ENCODE measurements at regions not wholly inside any gene's neighbourhood (a gene's known extent, or its start where the extent isn't known, plus 50 kb on each side); places are given as distances from the start of the nearest gene placed in this dataset.
"Not testable (repeated sequence)": the region's sequence is repeated elsewhere in the genome, so short reads cannot be mapped to it uniquely, and the experiment has no call there.

DNA sequence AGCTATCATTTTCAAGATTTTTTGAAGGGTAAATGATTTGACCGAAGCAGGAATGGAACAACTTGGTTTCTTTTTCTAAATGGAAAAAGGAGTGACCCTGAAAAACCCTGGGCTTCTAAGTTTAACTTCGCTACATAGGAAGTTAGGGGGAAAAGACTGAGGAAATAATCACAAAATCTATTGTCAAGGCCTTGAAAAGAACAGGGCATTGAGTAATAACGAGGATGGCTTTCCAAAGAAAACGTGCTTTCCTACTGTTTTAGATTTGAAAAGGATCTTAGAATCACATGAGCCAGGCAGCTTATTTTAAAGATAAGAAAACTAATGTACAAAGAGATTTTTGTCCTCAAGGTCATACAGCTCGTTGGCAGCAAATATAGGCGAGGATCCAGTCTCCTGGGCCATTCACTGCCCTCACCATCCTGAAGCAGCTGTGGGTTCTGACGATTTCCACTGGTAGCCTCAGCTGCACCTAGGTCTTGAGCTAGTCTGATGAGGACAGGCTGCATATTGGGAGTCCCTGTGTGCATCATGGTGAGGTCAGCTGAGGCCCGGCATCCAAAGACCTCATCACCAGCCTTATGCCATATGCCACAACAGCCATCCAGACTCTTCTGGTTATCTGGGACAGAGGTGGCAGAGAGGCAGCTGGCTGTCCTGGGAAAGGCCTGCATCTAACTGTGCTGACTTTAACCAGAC lies 384.7 kb upstream of the NRP1 start:
- CTCF ChIA-PET, result no interaction called here
- POLR2A ChIA-PET, result no interaction called here

DNA sequence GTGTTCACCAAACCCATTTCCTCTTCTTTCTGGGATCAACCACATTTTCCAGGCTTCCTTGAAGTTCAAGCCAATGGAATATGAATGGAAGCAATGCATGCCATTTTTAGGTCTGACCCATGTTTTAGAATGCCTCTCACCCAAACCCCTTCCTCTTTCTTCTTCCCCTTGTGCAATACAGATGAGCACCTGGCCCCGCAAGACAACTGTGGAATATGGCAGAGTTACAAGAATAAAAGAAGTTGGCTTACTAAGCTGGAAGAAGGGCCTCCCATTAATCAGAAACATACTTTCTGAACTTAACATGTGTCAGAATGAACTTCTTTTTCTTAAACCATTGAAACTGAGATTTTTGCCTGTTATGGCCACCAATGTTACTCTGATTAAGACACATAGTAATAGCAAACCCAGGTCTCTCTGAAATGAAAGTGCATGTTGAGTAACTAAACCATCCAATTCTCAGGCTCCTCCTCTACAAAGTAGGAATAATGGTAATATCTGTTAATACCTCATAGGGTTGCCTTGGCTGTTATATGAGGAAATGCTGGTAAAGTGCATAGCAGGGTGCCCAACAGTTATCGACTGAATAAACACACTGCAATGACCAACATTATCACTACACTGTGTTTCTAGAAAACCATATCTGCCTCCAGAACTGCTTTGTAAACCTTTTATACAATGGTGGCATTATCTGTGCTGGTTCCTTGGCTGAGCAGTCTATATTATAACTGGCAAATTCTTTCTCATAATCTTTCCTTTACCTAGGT lies 382.2 kb upstream of the NRP1 start:
- ChIA-PET POLR2A (no interaction called here), CTCF (no interaction called here)

DNA sequence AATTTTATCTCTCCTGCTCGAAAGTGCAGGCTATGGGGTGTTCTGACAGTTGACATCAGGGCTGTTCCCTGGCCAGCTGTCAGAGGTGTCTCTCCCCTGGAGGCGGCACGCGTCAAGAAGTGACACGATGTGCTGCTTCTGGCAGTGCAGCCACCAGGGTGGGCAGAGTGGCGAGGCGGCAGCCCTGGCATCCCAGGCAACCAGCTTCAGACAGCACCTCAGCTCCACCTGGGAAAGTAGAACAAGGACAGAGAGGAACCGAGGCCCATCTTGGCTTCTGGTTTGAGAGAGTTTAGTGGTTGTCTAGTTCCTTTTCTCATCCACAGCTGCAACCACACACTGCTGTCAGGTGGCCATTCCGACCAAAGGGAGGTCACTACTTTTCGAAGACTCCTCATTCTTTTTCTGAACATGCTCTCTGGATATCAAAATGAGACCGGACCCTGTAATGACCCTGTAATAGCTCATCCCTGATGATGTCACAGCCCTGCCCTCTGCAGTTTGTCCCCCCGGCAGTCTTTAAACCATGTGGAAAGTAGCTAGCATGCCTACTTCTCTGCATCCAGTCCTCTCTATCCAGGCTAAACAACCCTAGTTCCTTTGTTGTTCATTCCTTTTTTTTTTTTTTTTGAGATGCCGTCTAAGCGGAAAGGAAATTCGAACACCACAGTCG lies 381.0 kb upstream of the NRP1 start:
- POLR2A ChIA-PET, result no interaction called here
- CTCF ChIA-PET, result no interaction called here

DNA sequence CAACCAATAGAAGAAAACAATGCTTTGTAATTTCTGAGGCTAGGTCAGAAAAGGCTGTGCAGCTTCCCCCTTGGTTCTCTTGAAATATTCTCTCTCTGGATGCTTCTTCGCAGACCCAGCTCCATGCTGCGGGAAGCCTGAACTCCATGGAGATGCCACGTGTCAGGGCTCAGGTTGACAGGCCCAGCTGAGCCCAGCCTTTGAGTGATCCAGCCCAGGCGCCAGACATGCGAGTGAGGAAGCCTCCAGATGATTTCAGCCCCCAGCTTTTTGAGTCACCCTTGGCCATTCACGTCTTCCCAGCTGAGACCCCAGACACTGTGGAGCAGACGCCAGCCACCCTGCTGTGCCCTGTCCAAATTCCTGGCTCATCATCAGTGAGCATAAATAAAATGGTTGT lies 378.4 kb upstream of the NRP1 start:
- ChIA-PET CTCF (no interaction called here), POLR2A (no interaction called here)

DNA sequence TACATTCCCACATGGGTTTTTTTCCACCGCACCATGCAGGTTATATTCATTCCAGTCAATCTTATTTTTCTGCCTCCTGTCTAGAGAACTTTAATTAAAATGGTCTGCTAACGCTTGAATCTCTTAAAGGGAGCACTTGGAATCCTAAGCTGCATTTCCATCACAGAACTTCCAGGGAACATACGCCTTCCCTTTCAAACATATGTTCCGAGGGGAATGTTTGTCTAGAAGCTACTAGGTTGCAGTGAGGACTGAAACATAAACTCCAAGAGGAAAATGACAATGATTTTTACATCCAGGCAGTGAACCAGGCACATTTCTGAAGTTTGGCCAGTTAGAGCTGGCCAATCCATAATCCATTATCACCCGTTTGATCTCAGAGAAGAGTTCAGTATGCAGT lies 375.5 kb upstream of the NRP1 start:
- CTCF ChIA-PET, result no interaction called here

DNA sequence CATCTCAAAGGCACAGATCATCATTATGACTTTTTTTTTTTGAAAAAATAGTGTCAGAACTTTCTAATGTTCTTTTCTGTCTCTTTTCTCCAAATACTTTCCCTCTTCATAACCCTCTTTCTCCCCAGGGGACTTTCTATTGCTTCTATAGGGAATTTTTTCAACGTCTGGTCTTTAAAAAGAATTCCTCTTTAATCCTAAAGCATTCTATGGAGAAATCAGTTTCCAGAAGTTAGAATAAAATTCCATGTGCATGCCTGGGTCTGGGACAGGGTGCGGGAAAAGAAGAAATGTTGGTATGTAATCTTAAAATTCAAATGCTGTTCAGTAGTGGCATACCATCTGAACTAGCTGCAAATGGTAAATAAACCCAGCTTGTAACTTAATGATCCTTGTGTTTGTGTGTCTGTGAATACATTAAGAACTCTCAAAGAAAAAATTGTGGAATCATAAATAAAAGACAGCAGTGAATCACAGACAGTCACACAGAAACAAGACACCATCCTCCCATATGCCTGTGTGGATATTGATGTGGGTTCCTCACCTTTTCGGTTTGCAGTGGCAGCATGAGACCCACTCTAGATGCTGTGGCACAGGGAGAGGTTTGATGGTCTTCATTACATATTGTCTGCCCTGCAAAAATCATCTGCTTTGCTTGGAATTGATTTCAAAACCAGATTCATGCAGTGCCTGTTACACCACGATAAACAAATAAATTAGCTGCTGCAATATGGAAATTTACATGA lies 374.7 kb upstream of the NRP1 start:
- ChIA-PET POLR2A (no interaction called here), CTCF (interaction anchor here (0.7 kb wide), 1 partner anchor 1820 kb away, joined by 5 read pairs; no protein-coding TSS in a partner anchor)

More for the DNA sequence above, 375.5 kb upstream of the NRP1 start:
- POLR2A ChIA-PET, result no interaction called here

DNA sequence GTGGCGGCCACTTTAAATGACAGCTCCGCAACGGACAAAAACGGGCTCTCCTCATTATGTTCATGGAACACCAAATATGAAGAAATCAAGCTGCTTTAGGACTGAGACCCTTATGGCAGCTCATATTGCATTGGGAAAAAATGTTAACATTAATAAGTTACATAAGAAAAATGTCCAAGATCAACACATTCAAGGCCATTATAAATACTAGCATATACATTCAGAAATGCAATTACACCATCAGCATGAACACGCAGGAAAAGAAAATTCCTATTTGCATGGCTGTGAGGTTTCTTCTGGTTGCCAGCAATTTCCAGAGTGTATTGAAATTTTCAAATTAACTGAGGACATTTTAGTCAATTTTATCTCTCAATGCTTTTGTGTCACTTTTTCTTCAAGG lies 374.1 kb upstream of the NRP1 start:
- POLR2A ChIA-PET, result no interaction called here

DNA sequence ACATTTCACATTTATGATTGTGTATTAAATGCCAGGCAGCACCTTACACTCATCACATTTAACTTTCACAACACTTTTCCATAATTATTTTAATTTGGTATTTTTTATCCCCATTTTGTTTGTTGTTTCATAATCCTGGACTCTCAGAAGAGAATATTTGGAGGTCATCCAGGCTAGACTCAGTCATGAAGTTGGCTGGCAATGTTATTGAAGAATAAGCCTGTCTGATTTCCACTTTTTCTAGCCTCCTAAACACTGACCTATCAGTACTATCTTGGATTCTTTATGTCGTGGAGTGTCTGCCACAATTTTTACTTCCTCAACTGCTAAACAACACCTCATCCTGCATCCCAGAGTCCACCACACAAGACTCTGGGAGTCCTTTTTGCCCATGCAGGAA lies 372.3 kb upstream of the NRP1 start:
- CTCF ChIA-PET, result no interaction called here
- POLR2A ChIA-PET, result no interaction called here

More for the DNA sequence above, 374.1 kb upstream of the NRP1 start:
- CTCF ChIA-PET, result interaction anchor here (0.7 kb wide), 1 partner anchor 1820 kb away, joined by 5 read pairs; no protein-coding TSS in a partner anchor

DNA sequence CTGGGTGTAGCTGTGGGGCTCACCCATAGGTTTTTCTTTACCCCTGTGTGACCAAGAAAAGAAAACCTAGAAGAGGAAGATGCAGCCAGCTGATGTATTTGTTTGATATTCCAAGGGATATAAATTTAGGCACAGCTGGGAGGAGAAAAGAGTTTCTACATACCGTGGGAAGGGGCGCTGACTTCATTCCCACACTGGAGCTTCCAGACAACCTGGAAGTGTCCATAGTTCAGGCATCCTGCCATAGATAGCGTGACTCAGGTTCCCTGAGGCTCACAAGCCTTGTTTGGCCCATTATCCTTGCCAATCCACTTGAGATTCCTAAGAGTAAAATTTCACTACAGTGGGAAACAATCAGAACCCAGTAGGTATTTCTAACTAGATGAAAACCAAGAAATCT lies 371.7 kb upstream of the NRP1 start:
- CTCF ChIA-PET, result no interaction called here
- POLR2A ChIA-PET, result no interaction called here

DNA sequence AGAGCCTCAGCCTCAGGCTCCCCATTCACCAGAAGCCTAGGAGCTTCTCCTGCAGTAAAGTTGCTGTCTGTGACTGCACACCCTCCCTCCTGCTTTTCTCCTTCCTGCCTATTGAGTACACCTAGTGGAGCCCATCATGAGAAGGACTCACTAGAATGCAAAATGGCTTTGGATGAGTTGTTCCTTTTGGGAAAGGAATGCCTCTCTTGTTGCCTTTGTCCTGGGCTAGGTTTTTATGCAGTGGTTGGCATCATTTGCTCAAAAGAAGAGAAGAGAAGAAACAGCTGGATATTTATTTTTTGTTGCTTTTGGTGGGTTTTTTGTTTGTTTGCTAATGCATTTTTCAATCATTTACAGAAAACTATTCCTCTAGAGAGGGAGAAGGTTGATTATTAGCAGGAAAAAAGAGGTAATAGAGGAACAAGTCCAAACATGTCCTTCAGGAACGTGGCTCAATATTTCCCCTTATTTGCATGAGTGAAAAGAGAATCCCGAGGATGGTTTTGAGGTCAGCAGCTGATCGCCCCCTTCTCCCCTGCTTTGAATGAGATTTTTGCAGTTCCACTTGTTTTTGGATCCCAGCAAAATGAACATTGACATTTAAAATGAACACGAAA lies 369.9 kb upstream of the NRP1 start:
- ChIA-PET POLR2A (no interaction called here), CTCF (no interaction called here)

DNA sequence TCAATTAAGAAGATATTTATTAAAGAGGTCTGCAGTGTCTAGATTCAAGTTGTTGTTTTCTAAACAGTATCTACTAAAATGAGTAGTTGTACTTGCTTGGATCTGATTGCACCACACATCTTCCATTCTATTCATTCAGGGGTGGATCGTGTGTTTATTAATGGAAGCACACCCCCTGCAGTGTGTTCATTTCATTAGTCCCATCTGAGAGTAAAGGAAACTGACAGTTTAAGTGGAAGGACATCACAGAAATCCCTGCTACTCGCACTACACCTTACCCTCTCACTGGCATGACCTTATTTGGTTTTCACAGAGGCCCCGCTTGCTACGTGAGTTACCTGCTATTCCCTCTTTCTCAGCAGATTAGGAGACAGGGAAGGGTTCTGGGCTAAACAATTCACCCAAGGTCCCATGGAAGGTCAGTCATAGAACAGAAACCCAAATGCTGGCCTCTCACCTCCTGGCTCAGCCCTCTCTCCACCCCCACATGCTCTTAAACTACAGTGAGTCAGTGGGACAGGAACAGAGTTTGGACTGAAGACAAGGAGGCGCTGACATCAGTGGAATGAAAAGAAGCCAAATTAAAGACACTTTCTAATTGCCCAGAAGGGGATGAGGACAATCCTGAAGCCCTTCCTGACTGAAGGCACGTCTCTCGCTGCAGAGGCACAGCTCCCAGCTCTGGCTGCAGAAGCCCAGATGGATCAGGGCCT lies 369.2 kb upstream of the NRP1 start:
- POLR2A ChIA-PET, result no interaction called here
- CTCF ChIA-PET, result no interaction called here

DNA sequence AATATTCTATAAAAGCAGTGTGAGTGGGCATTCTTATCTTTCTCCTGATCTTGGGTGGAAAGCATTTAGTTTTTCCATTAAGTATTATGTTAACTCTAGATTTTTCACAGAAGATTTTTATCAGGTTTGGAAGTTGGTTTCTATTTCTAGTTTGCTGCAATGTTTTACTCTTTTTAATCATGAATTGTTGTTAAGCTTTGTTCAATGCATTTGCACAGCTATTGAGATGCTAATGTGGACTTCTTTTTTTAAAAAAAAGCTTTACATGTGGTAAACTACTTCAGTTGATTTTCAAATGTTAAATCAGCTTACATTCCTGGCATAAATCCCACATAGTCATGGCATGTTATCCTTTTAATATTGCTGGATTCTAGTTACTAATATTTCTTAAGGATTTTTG lies 363.6 kb upstream of the NRP1 start:
- ChIA-PET POLR2A (no interaction called here), CTCF (no interaction called here)

DNA sequence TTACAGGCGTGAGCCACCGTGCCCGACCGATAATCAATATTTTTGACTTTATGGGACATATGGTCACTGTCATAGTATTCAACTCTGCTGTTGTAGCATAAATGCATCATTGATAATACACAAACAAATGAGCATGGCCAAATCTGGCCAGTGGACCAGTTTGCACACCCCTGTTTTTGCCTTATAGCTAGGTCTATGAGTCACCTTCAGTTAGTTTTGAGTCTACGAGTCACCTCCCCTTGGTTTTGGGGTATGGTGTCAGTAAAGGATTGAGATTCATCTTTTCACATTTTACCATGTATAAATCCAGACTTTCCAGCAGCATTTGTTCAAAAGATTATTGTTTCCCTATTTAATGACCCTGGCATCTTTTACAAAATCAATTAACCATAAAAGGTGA lies 362.5 kb upstream of the NRP1 start:
- CTCF ChIA-PET, result no interaction called here
- POLR2A ChIA-PET, result no interaction called here

DNA sequence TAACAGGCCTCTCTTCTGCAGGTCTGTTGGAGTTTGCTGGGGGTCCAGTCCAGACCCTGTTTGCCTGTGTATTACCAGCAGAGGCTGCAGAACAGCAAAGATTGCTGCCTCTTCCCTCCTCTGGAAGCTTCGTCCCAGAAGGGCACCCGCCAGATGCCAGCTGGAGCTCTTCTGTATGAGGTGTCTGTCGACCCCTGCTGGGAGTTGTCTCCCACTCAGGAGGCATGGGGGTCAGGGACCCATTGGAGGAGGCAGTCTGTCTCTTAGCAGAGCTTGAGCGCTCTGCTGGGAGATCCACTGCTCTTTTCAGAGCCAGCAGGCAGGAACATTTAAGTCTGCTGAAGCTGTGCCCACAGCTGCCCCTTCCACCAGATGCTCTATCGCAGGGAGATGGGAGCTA lies 361.1 kb upstream of the NRP1 start:
- POLR2A ChIA-PET, result no interaction called here

DNA sequence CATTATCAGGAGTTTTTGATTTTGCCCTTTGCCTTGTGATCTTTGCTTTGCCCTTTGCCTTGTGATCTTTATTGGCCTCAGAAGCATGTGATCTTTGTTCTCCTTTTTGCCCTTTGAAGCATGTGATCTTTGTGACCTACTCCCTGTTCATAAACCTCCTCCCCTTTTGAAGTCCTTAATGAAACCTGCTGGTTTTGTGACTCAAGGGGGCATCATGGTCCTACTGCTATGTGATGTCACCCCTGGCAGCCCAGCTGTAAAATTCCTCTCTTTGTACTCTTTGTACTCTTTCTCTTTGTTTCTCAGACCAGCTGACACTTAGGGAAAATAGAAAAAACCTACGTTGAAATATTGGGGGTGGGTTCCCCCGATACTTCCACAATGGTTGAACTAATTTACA lies 356.1 kb upstream of the NRP1 start:
- CTCF ChIA-PET, POLR2A ChIA-PET: not testable (repeated sequence)

More for the DNA sequence above, 361.1 kb upstream of the NRP1 start:
- CTCF ChIA-PET, result no interaction called here

DNA sequence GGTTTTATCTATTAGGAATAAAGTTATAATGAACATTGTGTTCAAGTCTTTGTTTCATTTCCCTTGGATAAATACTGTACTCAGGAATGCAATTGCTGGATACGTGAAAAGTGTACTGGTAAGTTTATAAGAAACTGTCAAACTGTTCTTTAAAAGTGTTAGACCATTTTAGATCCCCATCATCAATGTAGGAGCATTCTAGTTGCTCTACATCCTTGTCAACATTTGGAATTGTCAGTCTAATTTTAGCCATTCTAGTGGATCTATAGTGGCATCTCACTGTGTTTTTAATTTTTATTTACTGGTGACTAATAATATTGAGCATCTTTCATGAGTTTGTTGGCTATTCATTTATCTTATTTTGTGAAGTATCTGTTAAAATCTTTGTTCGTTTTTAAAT lies 354.0 kb upstream of the NRP1 start:
- ChIA-PET CTCF (no interaction called here), POLR2A (no interaction called here)

DNA sequence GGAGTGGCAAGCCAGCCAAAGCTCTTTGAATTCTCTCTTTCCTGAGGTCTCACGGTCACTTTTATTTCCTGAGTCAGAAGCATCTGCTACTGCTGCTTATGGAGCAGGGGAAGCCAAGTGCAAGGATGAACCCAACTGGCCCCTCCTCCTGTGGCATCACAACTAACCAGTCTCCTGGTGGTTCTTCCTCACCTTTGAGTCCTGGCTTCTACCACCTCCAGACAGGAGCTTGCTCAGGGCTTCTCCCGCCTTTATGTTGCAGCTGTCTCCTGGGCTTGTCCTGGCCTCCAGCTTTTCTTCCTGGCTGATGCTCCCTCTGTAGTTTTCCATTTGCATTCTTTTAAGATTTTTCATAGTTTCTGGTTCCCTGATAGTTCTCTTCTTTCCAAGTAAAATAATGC lies 349.7 kb upstream of the NRP1 start:
- POLR2A ChIA-PET, result no interaction called here

DNA sequence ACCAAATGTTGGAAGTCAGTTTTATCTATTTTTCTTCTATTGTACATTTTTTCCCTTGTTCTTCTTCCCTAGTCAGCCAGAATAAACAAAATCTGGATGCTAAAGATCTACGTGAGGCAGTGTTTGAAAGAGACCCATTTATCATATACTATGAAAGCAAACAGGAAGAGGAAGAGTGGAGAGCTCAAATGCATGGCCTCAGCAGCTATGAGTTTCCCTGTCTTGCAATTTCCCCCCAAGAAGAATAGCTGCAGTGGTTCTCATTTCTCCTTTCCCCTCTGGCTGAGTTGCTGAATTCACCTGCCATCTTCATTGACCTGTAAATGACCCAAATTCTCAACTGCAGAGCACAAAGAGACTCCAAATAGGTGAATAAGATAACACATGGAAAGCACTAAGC lies 347.1 kb upstream of the NRP1 start:
- POLR2A ChIA-PET, result no interaction called here

More for the DNA sequence above, 349.7 kb upstream of the NRP1 start:
- CTCF ChIA-PET, result no interaction called here

DNA sequence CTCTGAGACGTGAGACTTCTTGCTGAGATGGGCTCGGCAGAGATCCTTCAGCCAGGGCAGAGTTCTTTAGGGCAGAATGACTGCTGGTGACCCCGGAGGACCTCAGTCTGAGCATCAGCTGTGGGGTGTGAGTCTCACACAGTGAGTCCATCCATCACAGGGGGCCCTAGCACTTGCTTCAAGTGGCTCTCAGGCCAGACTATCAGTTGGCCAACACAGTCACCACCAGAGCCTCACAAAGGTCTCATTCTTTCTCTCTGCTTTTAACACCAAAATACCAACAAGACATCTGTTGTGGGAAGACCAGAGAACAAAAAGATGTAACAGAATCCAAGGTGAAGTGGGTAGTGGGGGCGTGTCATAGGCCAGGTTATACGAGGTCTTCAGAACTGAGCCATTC lies 345.6 kb upstream of the NRP1 start:
- ChIA-PET POLR2A (no interaction called here), CTCF (no interaction called here)

More for the DNA sequence above, 347.1 kb upstream of the NRP1 start:
- CTCF ChIA-PET, result no interaction called here

Measured in activated CD8-positive, alpha-beta memory T cell treated with anti-CD3 and anti-CD28 coated beads for 36 hours (primary cell).